ENCODE measurements at regions not wholly inside any gene's neighbourhood (a gene's known extent, or its start where the extent isn't known, plus 50 kb on each side); places are given as distances from the start of the nearest gene placed in this dataset.

DNA sequence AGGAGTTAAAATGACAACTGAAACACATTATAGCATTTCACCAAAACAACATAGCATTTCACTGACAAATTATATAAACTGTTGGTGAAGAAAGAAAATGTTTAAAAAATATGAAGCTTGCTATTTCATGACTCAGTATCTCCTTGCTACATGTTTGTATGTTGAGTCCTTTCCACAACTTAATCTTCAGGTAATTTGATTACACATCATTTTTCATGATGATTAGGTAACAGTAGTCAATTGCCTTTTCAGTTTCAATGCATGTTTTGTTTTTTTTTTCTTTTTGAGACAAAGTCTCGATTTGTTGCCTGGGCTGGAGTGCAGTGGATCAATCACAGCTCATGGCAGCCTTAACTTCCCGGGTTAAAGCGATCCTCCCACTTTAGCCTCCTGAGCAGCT is 177.8 kb upstream of the PMFBP1 start:
- Histone ChIP-seq H3K4me2 (no peak overlapping the region), H3K4me3 (no peak overlapping the region), H4K20me1 (ENCODE audit: insufficient read depth, poor library complexity, severe bottlenecking) (no peaks in the 10 kb centered on the region), H3K9me3 (ENCODE audit: low read depth) (no peaks in the 10 kb centered on the region), H2AFZ (no peak overlapping the region), H3K4me1 (ENCODE audit: insufficient read depth) (no peaks in the 10 kb centered on the region), H3K27me3 (no peaks in the 10 kb centered on the region), H3K36me3 (replicated peaks; ENCODE audit: insufficient read depth, low read depth) (no peaks in the 10 kb centered on the region), H3K9me2 (replicated peaks; ENCODE audit: insufficient read depth) (no peaks in the 10 kb centered on the region), H3K27ac (no peak overlapping the region), H3K79me2 (no peaks in the 10 kb centered on the region)
- 93% methylated on average over 3 of the region's 3 CpGs for WGBS (ENCODE audit: low lambda C conversion rate, missing lambda C conversion rate)
- no peak for DNase-seq (ENCODE audit: low spot score)
- TF ChIP-seq, protein P1, sequence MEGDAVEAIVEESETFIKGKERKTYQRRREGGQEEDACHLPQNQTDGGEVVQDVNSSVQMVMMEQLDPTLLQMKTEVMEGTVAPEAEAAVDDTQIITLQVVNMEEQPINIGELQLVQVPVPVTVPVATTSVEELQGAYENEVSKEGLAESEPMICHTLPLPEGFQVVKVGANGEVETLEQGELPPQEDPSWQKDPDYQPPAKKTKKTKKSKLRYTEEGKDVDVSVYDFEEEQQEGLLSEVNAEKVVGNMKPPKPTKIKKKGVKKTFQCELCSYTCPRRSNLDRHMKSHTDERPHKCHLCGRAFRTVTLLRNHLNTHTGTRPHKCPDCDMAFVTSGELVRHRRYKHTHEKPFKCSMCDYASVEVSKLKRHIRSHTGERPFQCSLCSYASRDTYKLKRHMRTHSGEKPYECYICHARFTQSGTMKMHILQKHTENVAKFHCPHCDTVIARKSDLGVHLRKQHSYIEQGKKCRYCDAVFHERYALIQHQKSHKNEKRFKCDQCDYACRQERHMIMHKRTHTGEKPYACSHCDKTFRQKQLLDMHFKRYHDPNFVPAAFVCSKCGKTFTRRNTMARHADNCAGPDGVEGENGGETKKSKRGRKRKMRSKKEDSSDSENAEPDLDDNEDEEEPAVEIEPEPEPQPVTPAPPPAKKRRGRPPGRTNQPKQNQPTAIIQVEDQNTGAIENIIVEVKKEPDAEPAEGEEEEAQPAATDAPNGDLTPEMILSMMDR (IDR thresholded peaks at IDR 0.05; ENCODE audit: poor library complexity): no peak
- TF ChIP-seq EZH2phosphoT487 (IDR thresholded peaks at IDR 0.05; ENCODE audit: low read depth, severe bottlenecking, unreplicated experiment) (no peak), EZH2 (IDR thresholded peaks at IDR 0.05; ENCODE audit: borderline replicate concordance) (no peak)

DNA sequence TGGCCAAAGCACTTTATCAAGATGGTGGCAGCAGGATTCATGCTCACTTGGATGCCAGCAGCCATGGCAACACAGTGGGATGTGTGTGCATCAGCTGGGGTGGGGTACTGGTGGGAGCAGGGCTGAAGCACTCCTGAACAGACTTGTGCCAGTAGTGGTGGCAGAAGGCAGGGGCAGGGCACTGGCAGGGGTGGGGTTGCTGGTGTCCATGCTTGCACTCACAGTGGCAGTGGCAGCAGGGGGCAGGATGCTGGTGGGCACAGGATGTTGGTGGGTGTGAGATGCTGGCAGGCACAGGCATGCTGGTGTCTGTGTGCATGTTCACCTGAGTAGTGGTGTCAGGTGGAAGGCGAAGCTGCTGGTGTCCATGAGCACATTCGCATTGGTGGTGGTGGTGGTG is 161.0 kb upstream of the PMFBP1 start:
- Histone ChIP-seq H3K79me2 (no peaks in the 10 kb centered on the region), H3K4me1 (ENCODE audit: insufficient read depth) (no peaks in the 10 kb centered on the region), H3K27ac (no peak overlapping the region), H3K27me3 (no peaks in the 10 kb centered on the region), H3K4me3 (no peak overlapping the region), H2AFZ (no peak overlapping the region), H3K4me2 (no peak overlapping the region), H3K36me3 (replicated peaks; ENCODE audit: insufficient read depth, low read depth) (no peaks in the 10 kb centered on the region), H3K9me2 (replicated peaks; ENCODE audit: insufficient read depth) (no peaks in the 10 kb centered on the region), H3K9me3 (ENCODE audit: low read depth) (no peaks in the 10 kb centered on the region), H4K20me1 (ENCODE audit: insufficient read depth, poor library complexity, severe bottlenecking) (no peaks in the 10 kb centered on the region)
- TF ChIP-seq, protein P1 (IDR thresholded peaks at IDR 0.05; ENCODE audit: poor library complexity): no peak
- TF ChIP-seq EZH2 (IDR thresholded peaks at IDR 0.05; ENCODE audit: borderline replicate concordance) (no peak), EZH2phosphoT487 (IDR thresholded peaks at IDR 0.05; ENCODE audit: low read depth, severe bottlenecking, unreplicated experiment) (no peak)
- DNase-seq (ENCODE audit: low spot score): no peak
- WGBS (ENCODE audit: low lambda C conversion rate, missing lambda C conversion rate): 100% methylated on average over 2 of the region's 2 CpGs

DNA sequence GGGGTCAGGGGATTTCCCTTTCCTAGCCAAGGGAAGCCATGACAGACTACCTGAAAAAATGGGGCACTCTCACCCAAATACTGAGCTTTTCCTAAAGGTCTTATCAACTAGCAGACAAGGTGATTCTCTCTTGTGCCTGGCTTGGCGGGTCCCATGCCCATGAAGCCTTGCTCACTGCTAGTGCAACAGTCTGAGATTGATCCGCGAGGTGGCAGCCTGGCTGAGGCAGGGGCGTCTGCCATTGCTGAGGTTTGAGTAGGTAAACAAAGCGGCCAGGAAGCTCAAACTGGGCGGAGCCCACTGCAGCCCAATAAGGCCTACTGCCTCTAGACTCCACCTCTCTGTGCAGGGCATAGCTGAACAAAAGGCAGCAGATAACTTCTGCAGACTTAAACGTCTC is 152.6 kb upstream of the PMFBP1 start:
- 95% methylated on average over 7 of the region's 7 CpGs for WGBS (ENCODE audit: low lambda C conversion rate, missing lambda C conversion rate)
- TF ChIP-seq EZH2 (IDR thresholded peaks at IDR 0.05; ENCODE audit: borderline replicate concordance) (no peak), EZH2phosphoT487 (IDR thresholded peaks at IDR 0.05; ENCODE audit: low read depth, severe bottlenecking, unreplicated experiment) (no peak)
- TF ChIP-seq, protein P1 (IDR thresholded peaks at IDR 0.05; ENCODE audit: poor library complexity): no peak
- no peaks in the 10 kb centered on the region for H3K9me2 ChIP-seq (replicated peaks; ENCODE audit: insufficient read depth)

DNA sequence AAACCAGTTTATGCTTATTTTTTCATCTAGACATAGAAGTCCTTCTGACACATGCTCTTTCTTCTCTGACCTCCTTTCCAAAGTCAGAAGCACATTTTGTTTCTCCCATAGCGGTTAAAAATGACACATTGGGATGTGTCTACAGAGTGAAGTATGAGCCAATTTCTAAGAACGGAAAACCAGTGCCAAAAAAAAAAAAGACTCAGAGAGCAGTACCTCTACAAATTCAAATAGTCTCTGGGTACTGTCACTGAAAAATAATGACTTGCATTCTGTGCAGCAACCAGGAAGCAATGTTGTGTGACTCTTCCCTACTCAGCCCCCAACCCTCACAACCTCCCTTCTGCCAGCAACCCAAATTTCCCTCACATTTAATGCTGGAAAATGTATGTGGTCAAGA is 145.5 kb upstream of the PMFBP1 start:
- no peak for TF ChIP-seq EZH2phosphoT487 (IDR thresholded peaks at IDR 0.05; ENCODE audit: low read depth, severe bottlenecking, unreplicated experiment)
- no peak for TF ChIP-seq EZH2 (IDR thresholded peaks at IDR 0.05; ENCODE audit: borderline replicate concordance)
- TF ChIP-seq, protein P1 (IDR thresholded peaks at IDR 0.05; ENCODE audit: poor library complexity): no peak
- Histone ChIP-seq H3K27me3 (no peaks in the 10 kb centered on the region), H4K20me1 (ENCODE audit: insufficient read depth, poor library complexity, severe bottlenecking) (no peaks in the 10 kb centered on the region), H3K9me3 (ENCODE audit: low read depth) (no peaks in the 10 kb centered on the region), H3K4me3 (no peak overlapping the region), H3K79me2 (no peaks in the 10 kb centered on the region), H2AFZ (no peak overlapping the region), H3K36me3 (replicated peaks; ENCODE audit: insufficient read depth, low read depth) (no peaks in the 10 kb centered on the region), H3K4me1 (ENCODE audit: insufficient read depth) (no peaks in the 10 kb centered on the region), H3K9me2 (replicated peaks; ENCODE audit: insufficient read depth) (no peaks in the 10 kb centered on the region), H3K4me2 (no peak overlapping the region), H3K27ac (no peak overlapping the region)
- no peak for DNase-seq (ENCODE audit: low spot score)
- WGBS (ENCODE audit: low lambda C conversion rate, missing lambda C conversion rate): 89% methylated on average over 2 of the region's 2 CpGs

More for the DNA sequence above, 152.6 kb upstream of the PMFBP1 start:
- Histone ChIP-seq H3K36me3 (replicated peaks; ENCODE audit: insufficient read depth, low read depth) (no peaks in the 10 kb centered on the region), H3K4me2 (no peak overlapping the region), H3K4me3 (no peak overlapping the region), H3K27ac (no peak overlapping the region), H4K20me1 (ENCODE audit: insufficient read depth, poor library complexity, severe bottlenecking) (no peaks in the 10 kb centered on the region), H3K9me3 (ENCODE audit: low read depth) (no peaks in the 10 kb centered on the region), H3K4me1 (ENCODE audit: insufficient read depth) (no peaks in the 10 kb centered on the region), H3K27me3 (no peaks in the 10 kb centered on the region), H2AFZ (no peak overlapping the region), H3K79me2 (no peaks in the 10 kb centered on the region)
- DNase-seq (ENCODE audit: low spot score): no peak

Data from hepatocyte (in vitro differentiated cells).